Epithelial cell of prostate (primary cell): ENCODE measurements at regions not wholly inside any gene's neighbourhood (a gene's known extent, or its start where the extent isn't known, plus 50 kb on each side); places are given as distances from the start of the nearest gene placed in this dataset.

ENCODE experiments used
- DNase-seq: peaks from one replicate; pipeline ENCODE4 v3.0.0-alpha.2; 2011; ENCODE audit warnings: low read depth, low spot score
- H3K27ac ChIP-seq: fragments of 450-650 bp; 2 replicates; pipeline ENCODE4 v1.5.1; 2017; ENCODE audit warnings: mild to moderate bottlenecking

GRCh38 chr15:38071211-38071972 lies 137.0 kb downstream of the TMCO5A start:
- H3K27ac ChIP-seq = peak overlapping the region; percentile 79
- no peak for DNase-seq

- H3K27ac ChIP-seq = peak overlapping the region; percentile 79
- DNase-seq = no peak
These were observed 137.5 kb downstream of the TMCO5A start for GRCh38 chr15:38072007-38072347.

- DNase-seq = peak; percentile 27
- peak overlapping the region; percentile 79 for H3K27ac ChIP-seq
These were observed 138.1 kb downstream of the TMCO5A start for GRCh38 chr15:38072348-38073177.

- H3K27ac ChIP-seq = peak overlapping the region; percentile 79
These were observed 138.9 kb downstream of the TMCO5A start for GRCh38 chr15:38073178-38073946.

GRCh38 chr15:38074029-38074428 lies 139.6 kb downstream of the TMCO5A start:
- no peak for DNase-seq
- peak overlapping the region; percentile 79 for H3K27ac ChIP-seq

More at GRCh38 chr15:38073178-38073946, 138.9 kb downstream of the TMCO5A start:
- no peak for DNase-seq

- peak; percentile 20 for DNase-seq
- no peak overlapping the region for H3K27ac ChIP-seq
These were observed 141.0 kb downstream of the TMCO5A start for GRCh38 chr15:38075466-38075865.

- no peak overlapping the region for H3K27ac ChIP-seq
- DNase-seq = no peak
These were observed 142.3 kb downstream of the TMCO5A start for GRCh38 chr15:38076786-38077185.

- H3K27ac ChIP-seq = no peak overlapping the region
- no peak for DNase-seq
These were observed 144.8 kb downstream of the TMCO5A start for GRCh38 chr15:38079236-38079635.

- no peak overlapping the region for H3K27ac ChIP-seq
- DNase-seq = no peak
These were observed 146.3 kb downstream of the TMCO5A start for GRCh38 chr15:38080651-38081275.

GRCh38 chr15:38084289-38084688 lies 149.8 kb downstream of the TMCO5A start:
- H3K27ac ChIP-seq = no peak overlapping the region
- DNase-seq = peak; percentile 27

- no peak for DNase-seq
- H3K27ac ChIP-seq = no peak overlapping the region
These were observed 150.7 kb downstream of the TMCO5A start for GRCh38 chr15:38085114-38085513.

GRCh38 chr15:38085931-38086568 lies 151.6 kb downstream of the TMCO5A start:
- no peak for DNase-seq
- H3K27ac ChIP-seq = no peak overlapping the region

- DNase-seq = no peak
- no peak overlapping the region for H3K27ac ChIP-seq
These were observed 152.2 kb downstream of the TMCO5A start for GRCh38 chr15:38086611-38087010.

GRCh38 chr15:38088971-38089370 lies 154.5 kb downstream of the TMCO5A start:
- H3K27ac ChIP-seq = no peak overlapping the region
- no peak for DNase-seq

GRCh38 chr15:38090223-38090622 lies 155.8 kb downstream of the TMCO5A start:
- no peak overlapping the region for H3K27ac ChIP-seq
- no peak for DNase-seq

- no peak overlapping the region for H3K27ac ChIP-seq
- DNase-seq = no peak
These were observed 156.2 kb downstream of the TMCO5A start for GRCh38 chr15:38090678-38091077.

GRCh38 chr15:38091078-38091645 lies 156.7 kb downstream of the TMCO5A start:
- DNase-seq = no peak
- H3K27ac ChIP-seq = no peak overlapping the region

- H3K27ac ChIP-seq = no peak overlapping the region
- DNase-seq = no peak
These were observed 158.7 kb upstream of the SPRED1 start for GRCh38 chr15:38093931-38094330.

GRCh38 chr15:38102972-38103371 lies 149.7 kb upstream of the SPRED1 start:
- H3K27ac ChIP-seq = no peak overlapping the region
- no peak for DNase-seq
